ENCODE measurements at regions not wholly inside any gene's neighbourhood (a gene's known extent, or its start where the extent isn't known, plus 50 kb on each side); places are given as distances from the start of the nearest gene placed in this dataset.

GRCh38 chr13:89910166-89910565 is 1437.3 kb upstream of the MIR17HG start (continued):
- TF ChIP-seq TFCP2L1 (CRISPR knock-in tag; IDR thresholded peaks at IDR 0.05) (no peak), KDM1A (IDR thresholded peaks at IDR 0.05; ENCODE audit: low read depth) (no peak), REST (IDR thresholded peaks at IDR 0.05) (no peak), ESRRA (IDR thresholded peaks at IDR 0.05; ENCODE audit: borderline replicate concordance, low read length) (no peak), ZNF302 (CRISPR knock-in tag; IDR thresholded peaks at IDR 0.05) (no peak), FOSL2 (IDR thresholded peaks at IDR 0.05) (no peak), FOSL2 (CRISPR knock-in tag; IDR thresholded peaks at IDR 0.05) (no peak), POLR2A (IDR thresholded peaks at IDR 0.05; ENCODE audit: low read length) (no peak), RCOR1 (IDR thresholded peaks at IDR 0.05; ENCODE audit: low read depth, low read length) (no peak)

GRCh38 chr13:89916551-89916950 is 1430.9 kb upstream of the MIR17HG start:
- WGBS (ENCODE audit: missing lambda C conversion rate): 53% methylated on average over 2 of the region's 2 CpGs
- no peak for FAIRE-seq
- no peak overlapping the region for H3K4me2 ChIP-seq
- no peaks in the 10 kb centered on the region for H3K9me3 ChIP-seq
- H3K4me3 ChIP-seq: no peak overlapping the region
- ChIA-PET CTCF (no interaction called here), POLR2A (no interaction called here)
- no peaks in the 10 kb centered on the region for H3K4me1 ChIP-seq
- H3K27ac ChIP-seq: no peak overlapping the region
- ATAC-seq: no peak
- no peak for DNase-seq (ENCODE audit: low read depth in 1 of 2, low spot score in 1 of 2)
- TF ChIP-seq MAX (IDR thresholded peaks at IDR 0.05): no peak
- TF ChIP-seq CBX8 (IDR thresholded peaks at IDR 0.05): no peak
- TF ChIP-seq KDM1A (IDR thresholded peaks at IDR 0.05; ENCODE audit: low read depth): no peak
- no peak for TF ChIP-seq TP53 (CRISPR knock-in tag; IDR thresholded peaks at IDR 0.05)
- TF ChIP-seq HEYL (CRISPR knock-in tag; IDR thresholded peaks at IDR 0.05): no peak
- no peak for TF ChIP-seq GATA3 (IDR thresholded peaks at IDR 0.05; ENCODE audit: borderline replicate concordance)
- no peak for TF ChIP-seq FOSL2 (IDR thresholded peaks at IDR 0.05)
- TF ChIP-seq FOSL2 (CRISPR knock-in tag; IDR thresholded peaks at IDR 0.05): no peak
- TF ChIP-seq JUNB (IDR thresholded peaks at IDR 0.05): no peak
- no peak for TF ChIP-seq RAD21 (conservative IDR thresholded peaks at IDR 0.05 in 1 of 2, IDR thresholded peaks at IDR 0.05 in 1 of 2)
- no peak for TF ChIP-seq PHF8 (IDR thresholded peaks at IDR 0.05; ENCODE audit: borderline replicate concordance, low read depth)
- TF ChIP-seq HMGXB4 (CRISPR knock-in tag; IDR thresholded peaks at IDR 0.05; ENCODE audit: borderline replicate concordance): no peak
- TF ChIP-seq RCOR1 (IDR thresholded peaks at IDR 0.05; ENCODE audit: low read depth, low read length): no peak
- no peak for TF ChIP-seq ZNF302 (CRISPR knock-in tag; IDR thresholded peaks at IDR 0.05)
- no peak for TF ChIP-seq HOXA7 (CRISPR knock-in tag; IDR thresholded peaks at IDR 0.05)

GRCh38 chr13:89920461-89920860 is 1427.0 kb upstream of the MIR17HG start:
- ChIA-PET CTCF (no interaction called here), POLR2A (no interaction called here)
- Histone ChIP-seq H3K27ac (no peak overlapping the region), H3K9me3 (no peaks in the 10 kb centered on the region), H3K4me3 (no peak overlapping the region), H3K4me1 (0 out of 3 replicates have a peak, but pooled peaks cover 4% of the 10 kb centered on the region), H3K4me2 (no peak overlapping the region)
- DNase-seq (ENCODE audit: low read depth in 1 of 2, low spot score in 1 of 2) (no peak), ATAC-seq (no peak), FAIRE-seq (no peak)
- TF ChIP-seq HEYL (CRISPR knock-in tag; IDR thresholded peaks at IDR 0.05) (no peak), ZSCAN20 (CRISPR knock-in tag; IDR thresholded peaks at IDR 0.05) (no peak), CHD4 (IDR thresholded peaks at IDR 0.05; ENCODE audit: borderline replicate concordance) (no peak), REST (IDR thresholded peaks at IDR 0.05) (no peak), CEBPB (IDR thresholded peaks at IDR 0.05) (no peak), FOXS1 (CRISPR knock-in tag; IDR thresholded peaks at IDR 0.05) (no peak), KDM5A (IDR thresholded peaks at IDR 0.05) (no peak), FOSL2 (IDR thresholded peaks at IDR 0.05) (no peak), FOSL2 (CRISPR knock-in tag; IDR thresholded peaks at IDR 0.05) (no peak), HES2 (IDR thresholded peaks at IDR 0.05) (no peak)
- 43% methylated on average over 2 of the region's 2 CpGs for WGBS (ENCODE audit: missing lambda C conversion rate)
